SKM-1 treated with dmso at 0.1 percent for 144 hours (cell line): ENCODE measurements at regions not wholly inside any gene's neighbourhood (a gene's known extent, or its start where the extent isn't known, plus 50 kb on each side); places are given as distances from the start of the nearest gene placed in this dataset.
"Not testable (repeated sequence)": the region's sequence is repeated elsewhere in the genome, so short reads cannot be mapped to it uniquely, and the experiment has no call there.

Experiments
- DNase-seq: peaks from one replicate; lab custom pipeline; 2025; ENCODE audit not compliant: unreplicated experiment; lab: John Stamatoyannopoulos, UW

GRCh38 chr7:130943981-130944380 lies 210.0 kb upstream of the KLF14 start:
- no peak for DNase-seq

DNA sequence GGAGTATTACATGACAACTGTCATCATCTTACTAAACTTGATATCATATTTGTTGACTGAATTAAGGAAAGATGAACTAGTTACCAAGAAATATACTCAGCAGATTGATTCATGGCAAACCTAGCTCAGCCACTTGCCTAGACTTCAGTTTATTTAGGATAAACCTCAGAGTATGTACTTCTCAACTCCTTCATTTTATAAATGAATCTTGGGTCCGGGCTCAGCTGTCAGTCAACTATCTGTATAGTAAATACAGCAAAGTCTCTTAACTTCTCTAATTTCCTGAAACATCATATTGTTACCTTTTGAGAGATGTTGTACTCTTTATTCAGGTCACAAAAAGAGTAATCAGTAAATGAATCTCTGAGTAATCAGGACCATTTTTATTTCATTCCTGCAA lies 211.0 kb upstream of the KLF14 start:
- DNase-seq, result no peak

- DNase-seq, result no peak
Observed at GRCh38 chr7:130945411-130945811, 211.4 kb upstream of the KLF14 start.

GRCh38 chr7:130946114-130946513 lies 212.1 kb upstream of the KLF14 start:
- no peak for DNase-seq

- no peak for DNase-seq
Observed at GRCh38 chr7:130947792-130948580, 214.0 kb upstream of the KLF14 start.

DNA sequence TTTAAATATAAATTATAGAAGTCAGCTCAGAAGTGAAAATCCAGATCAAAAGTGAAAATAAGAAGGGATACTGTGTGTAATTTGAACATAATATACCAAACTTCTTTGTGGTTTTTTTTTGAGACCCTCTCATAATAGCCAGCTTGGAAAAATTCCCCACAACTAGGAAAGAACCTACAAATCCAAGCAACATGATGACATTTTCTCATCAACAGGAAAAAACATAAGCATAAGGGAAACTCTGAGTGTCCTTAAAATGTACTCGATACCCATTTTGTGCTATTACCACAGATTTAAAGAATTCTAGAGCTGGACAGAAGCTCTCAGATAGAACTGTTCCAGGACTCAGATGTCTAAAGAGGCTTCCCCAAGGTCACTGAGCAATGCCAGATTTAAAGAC lies 214.8 kb upstream of the KLF14 start:
- no peak for DNase-seq

DNA sequence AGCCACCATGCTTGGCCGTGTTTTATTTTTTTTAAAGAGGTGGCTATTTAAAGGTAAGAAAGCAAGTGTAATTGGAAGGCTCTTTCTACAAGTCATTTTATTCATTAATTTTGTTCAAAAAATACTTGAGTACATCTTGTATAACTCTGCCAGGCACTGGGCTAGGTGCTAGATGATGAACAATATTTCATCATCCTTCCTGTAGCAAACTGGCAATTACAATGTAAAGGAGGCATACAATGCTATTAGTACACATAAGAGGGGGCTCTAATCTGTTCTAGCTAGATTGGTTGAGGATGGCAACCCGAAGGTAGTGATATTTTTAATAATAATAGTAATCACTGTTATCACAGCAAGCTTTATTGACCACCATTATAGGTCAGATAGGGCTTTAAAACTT lies 215.5 kb upstream of the KLF14 start:
- DNase-seq, result no peak

GRCh38 chr7:130950054-130950453 lies 216.0 kb upstream of the KLF14 start:
- DNase-seq, result no peak

DNA sequence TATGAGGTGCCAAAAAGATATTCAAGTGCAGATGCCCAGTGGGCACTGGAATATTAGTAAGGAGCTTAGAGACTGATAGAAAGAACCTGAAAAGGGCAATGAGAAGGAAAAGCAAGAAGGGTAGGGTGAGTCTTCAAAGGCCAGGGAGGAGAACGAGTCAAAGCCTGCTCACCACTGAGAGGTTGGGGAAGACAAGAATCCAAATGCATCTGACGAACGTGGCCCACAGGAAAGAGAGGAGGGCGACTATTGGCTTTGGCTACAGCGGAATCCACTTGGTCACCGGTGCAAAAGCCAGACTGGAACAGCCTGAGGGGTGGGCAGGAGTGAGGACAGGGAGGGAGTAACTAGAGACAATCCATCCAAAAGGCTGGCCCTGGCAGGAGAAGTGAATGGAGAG lies 216.7 kb upstream of the KLF14 start:
- no peak for DNase-seq

DNA sequence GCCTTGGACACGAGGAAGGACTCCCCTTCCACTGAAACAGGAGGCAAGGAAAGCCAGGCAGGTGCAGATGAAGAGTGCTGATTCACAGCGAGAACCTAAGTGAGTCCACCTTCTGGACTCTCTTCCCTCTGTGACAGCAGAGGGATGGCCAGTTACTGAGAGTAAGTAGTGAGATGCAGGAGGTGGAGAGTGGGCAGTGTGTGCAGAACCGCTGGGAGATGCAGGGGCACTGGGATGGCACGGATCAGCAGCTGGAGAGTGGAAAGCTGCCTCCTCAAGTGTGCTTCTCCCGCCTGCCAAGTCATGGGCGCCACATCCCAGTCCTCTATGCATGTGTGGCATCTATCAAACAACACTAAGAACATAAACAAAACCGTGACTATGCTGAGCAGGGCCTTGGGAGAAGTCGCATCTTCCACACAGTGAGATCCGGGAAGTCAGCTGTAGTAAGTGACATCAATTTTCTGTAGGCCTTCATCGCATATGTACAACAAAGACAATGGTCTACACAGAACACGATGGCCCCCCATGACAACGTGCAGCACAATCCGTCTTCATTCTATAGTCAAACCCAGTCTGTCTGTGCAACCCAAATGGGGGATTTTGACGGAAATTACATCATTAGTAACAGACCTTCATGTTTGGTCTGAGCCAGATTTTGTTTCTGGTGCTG lies 217.4 kb upstream of the KLF14 start:
- no peak for DNase-seq

- no peak for DNase-seq
Observed at GRCh38 chr7:130951976-130952876, 218.2 kb upstream of the KLF14 start.

- DNase-seq, result no peak
Observed at GRCh38 chr7:130953196-130953595, 219.2 kb upstream of the KLF14 start.

DNA sequence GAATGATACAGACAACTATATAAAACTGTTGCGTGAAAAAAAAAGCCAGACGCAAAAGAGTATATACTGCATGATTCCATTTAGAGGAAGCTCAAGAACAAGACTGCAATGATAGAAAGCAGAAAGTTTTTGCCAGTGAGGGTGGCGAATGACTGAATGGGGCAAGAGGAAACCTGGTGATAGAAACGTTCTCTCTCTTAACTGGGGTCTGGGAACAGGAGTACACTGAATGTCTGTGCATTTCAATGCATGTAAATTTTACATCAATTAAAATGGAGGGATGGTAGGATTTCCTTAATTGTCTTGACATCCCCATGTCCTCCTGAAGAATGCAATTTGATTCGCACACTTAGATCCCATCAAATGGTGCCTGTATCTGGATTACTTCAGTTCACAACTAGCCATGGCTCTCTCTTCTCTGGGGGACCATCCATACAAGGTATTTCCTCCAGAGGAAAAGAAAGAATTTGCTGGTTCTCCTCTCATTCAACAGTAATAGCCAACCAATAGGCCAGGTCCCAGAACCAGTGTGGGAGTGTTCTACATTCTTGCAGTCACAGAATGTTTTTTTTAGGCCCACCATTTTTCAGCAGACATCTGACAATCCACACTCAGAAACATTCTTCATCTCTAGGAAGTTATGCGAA lies 221.0 kb upstream of the KLF14 start:
- no peak for DNase-seq

DNA sequence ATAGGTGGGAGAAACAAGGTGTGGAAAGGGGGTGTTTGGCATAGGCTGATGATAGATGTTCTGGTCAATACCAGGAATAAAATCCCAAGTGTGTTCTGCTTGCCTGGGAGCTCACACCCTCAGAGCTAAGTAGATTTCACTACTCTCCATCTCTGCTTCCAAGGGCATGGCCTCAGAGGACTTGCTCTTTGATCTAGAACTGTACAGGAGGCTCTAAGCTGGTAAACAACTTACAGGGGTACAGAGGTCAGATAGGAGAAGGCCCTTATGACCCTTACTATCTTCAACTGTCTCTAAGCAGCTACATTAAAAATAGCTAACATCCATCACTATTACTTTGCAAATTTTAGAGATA lies 221.5 kb upstream of the KLF14 start:
- DNase-seq, result no peak

GRCh38 chr7:130956417-130957136 lies 222.6 kb upstream of the KLF14 start:
- DNase-seq, result no peak

- no peak for DNase-seq
Observed at GRCh38 chr7:130957137-130957513, 223.1 kb upstream of the KLF14 start.

- DNase-seq, result not testable (repeated sequence)
Observed at GRCh38 chr7:130957722-130958435, 223.9 kb upstream of the KLF14 start.

DNA sequence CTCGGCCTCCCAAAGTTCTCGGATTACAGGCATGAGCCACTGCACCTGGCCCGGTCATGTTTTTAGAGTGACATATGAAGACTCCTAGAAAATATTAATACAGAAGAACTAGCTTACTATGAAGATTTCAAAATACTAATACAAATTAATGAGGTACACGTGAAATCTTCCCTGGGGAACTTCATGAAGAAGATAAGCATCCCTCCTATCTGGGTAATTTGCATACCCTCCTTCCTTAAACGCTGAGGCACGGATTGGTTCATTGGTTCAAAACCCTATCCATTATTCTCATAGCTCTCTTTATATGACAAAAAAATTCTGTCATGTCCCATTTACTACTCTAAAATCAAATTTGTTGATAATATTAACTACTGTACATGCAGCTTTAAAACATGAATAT lies 224.8 kb upstream of the KLF14 start:
- no peak for DNase-seq

GRCh38 chr7:130959743-130960207 lies 225.8 kb upstream of the KLF14 start:
- no peak for DNase-seq
